Thoracic aorta (tissue), 2 donors: ENCODE measurements at regions not wholly inside any gene's neighbourhood (a gene's known extent, or its start where the extent isn't known, plus 50 kb on each side); places are given as distances from the start of the nearest gene placed in this dataset.

Source experiments
- ATAC-seq: fragments of 150-250 bp; one replicate; pipeline ENCODE4 v1.8.0; 2017; ENCODE audit warnings: low read depth; ENCODE audit not compliant: insufficient number of reproducible peaks, low FRiP score
- DNase-seq: peaks from one replicate; pipeline ENCODE4 v3.0.0-alpha.2; 2020; ENCODE audit warnings: low spot score
- H3K27ac ChIP-seq, 2 donors: fragments of 200-600 bp; sonication (generic); 1 replicate in 1 of 2; 2 replicates in 1 of 2; pipeline ENCODE4 v1.5.1; 2016; ENCODE audit warnings: mild to moderate bottlenecking in 2 of 2, moderate library complexity in 2 of 2
- H3K27me3 ChIP-seq: fragments of 200-600 bp; sonication (generic); replicated peaks from 2 replicates; pipeline ENCODE4 v1.6.0; 2016; ENCODE audit warnings: mild to moderate bottlenecking; ENCODE audit not compliant: insufficient read depth
- H3K36me3 ChIP-seq: fragments of 200-600 bp; sonication (generic); one replicate; pipeline ENCODE4 v1.5.1; 2016
- H3K4me1 ChIP-seq, 2 donors: fragments of 200-600 bp; sonication (generic); 1 replicate in 1 of 2; 2 replicates in 1 of 2; pipeline versions ENCODE4 v1.5.1 to v1.6.0; 2016; ENCODE audit warnings: low read depth in 2 of 2, mild to moderate bottlenecking in 1 of 2; ENCODE audit not compliant: control insufficient read depth in 1 of 2
- H3K4me3 ChIP-seq: fragments of 200-600 bp; sonication (generic); 2 replicates; pipeline ENCODE4 v1.5.1; 2016; ENCODE audit warnings: mild to moderate bottlenecking
- H3K9me3 ChIP-seq: fragments of 200-600 bp; sonication (generic); 2 replicates; pipeline ENCODE4 v1.5.1; 2016
- TF ChIP-seq, protein P1 (sequence below): fragments of 200-600 bp; sonication (generic); IDR thresholded peaks from one replicate; pipeline ENCODE4 v1.5.1; 2019; ENCODE audit warnings: antibody characterized with exemption

GRCh38 chr2:22894761-22895160 lies 490.2 kb upstream of the KLHL29 start:
- Histone ChIP-seq H3K27me3 (no peaks in the 10 kb centered on the region), H3K4me3 (no peak overlapping the region), H3K9me3 (no peaks in the 10 kb centered on the region), H3K27ac (no peak overlapping the region), H3K36me3 (no peaks in the 10 kb centered on the region), H3K4me1 (no peaks in the 10 kb centered on the region)
- TF ChIP-seq, protein P1, sequence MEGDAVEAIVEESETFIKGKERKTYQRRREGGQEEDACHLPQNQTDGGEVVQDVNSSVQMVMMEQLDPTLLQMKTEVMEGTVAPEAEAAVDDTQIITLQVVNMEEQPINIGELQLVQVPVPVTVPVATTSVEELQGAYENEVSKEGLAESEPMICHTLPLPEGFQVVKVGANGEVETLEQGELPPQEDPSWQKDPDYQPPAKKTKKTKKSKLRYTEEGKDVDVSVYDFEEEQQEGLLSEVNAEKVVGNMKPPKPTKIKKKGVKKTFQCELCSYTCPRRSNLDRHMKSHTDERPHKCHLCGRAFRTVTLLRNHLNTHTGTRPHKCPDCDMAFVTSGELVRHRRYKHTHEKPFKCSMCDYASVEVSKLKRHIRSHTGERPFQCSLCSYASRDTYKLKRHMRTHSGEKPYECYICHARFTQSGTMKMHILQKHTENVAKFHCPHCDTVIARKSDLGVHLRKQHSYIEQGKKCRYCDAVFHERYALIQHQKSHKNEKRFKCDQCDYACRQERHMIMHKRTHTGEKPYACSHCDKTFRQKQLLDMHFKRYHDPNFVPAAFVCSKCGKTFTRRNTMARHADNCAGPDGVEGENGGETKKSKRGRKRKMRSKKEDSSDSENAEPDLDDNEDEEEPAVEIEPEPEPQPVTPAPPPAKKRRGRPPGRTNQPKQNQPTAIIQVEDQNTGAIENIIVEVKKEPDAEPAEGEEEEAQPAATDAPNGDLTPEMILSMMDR: no peak
- DNase-seq (no peak), ATAC-seq (no peak)

DNA sequence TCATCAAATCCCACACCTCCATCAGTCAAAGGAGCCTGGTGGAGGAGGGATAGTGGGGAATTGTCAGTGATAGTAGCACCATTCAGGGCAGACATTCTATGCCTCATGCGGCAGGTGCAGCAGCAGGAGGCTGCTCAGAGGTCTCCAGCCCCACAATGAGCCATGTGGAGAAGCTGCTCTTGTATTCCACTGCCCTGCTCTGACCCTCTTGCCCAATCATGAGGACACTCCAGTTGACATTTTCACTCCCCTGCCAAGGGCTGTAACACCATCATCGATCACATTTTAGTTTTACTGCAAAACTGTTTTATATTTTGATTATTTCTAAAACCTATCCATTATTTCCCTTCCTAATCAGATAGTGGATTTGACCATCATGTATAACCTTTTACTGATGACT lies 487.6 kb upstream of the KLHL29 start:
- Histone ChIP-seq H3K4me1 (no peaks in the 10 kb centered on the region), H3K27me3 (no peaks in the 10 kb centered on the region), H3K9me3 (no peaks in the 10 kb centered on the region), H3K27ac (no peak overlapping the region), H3K4me3 (no peak overlapping the region), H3K36me3 (no peaks in the 10 kb centered on the region)
- ATAC-seq: no peak
- TF ChIP-seq, protein P1: no peak
- DNase-seq: no peak

DNA sequence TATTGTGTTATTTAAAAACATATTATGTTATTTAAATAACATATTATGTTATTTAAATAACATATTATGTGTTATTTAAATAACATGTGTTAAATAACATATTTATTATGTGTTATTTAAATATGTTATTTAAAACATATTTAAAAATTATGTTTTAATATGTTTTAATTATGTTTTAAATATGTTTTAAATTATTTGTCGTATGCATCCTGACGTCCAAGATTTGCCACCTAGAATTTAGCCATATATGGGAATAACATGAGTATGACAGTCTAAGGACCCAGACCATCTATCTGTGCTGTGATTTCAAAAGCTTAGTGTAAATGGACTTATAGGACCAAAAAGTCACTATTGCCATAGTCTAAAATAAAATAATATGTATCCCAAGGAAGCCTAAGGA lies 484.3 kb upstream of the KLHL29 start:
- H3K27ac ChIP-seq: no peak overlapping the region
- ATAC-seq (no peak), DNase-seq (no peak)
- H3K4me3 ChIP-seq: no peak overlapping the region
- no peaks in the 10 kb centered on the region for H3K36me3 ChIP-seq
- TF ChIP-seq, protein P1: no peak
- H3K4me1 ChIP-seq: no peaks in the 10 kb centered on the region
- H3K9me3 ChIP-seq: no peaks in the 10 kb centered on the region
- H3K27me3 ChIP-seq: no peaks in the 10 kb centered on the region

DNA sequence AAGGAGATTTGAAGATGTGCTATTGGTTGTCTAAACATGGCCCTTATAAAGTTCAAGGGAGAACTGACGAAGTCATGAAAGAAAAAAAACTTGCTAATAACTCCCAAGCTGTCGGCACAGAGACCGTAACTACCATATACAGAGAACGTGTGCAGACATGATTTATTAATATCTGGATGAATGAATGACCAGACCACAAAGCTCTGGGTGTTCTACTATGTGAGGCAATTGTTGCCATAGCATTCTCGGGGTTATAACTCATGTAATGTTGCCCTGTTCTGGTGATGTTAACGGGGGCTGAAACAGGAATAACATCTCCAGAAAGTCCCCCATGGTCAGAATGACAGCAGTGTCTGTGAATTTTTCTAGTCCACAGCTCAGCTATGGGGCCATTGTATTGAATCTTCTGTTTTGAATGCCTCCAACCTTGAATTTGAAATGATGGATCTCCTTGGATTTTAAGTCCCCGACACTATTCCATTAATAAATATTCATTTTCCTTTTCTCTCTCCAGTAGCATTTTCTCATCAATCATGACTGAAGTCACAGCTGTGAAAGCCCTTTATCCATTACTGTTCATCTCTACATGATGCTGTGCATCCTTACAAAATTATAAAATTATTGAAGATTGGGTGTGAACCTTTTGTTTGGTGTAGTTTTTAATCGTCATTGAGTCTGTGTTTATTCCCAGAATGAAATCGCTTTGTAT lies 483.4 kb upstream of the KLHL29 start:
- ATAC-seq: no peak
- Histone ChIP-seq H3K9me3 (no peaks in the 10 kb centered on the region), H3K36me3 (no peaks in the 10 kb centered on the region), H3K27ac (no peak overlapping the region), H3K4me3 (no peak overlapping the region), H3K4me1 (no peaks in the 10 kb centered on the region), H3K27me3 (no peaks in the 10 kb centered on the region)
- no peak for DNase-seq
- TF ChIP-seq, protein P1: no peak

DNA sequence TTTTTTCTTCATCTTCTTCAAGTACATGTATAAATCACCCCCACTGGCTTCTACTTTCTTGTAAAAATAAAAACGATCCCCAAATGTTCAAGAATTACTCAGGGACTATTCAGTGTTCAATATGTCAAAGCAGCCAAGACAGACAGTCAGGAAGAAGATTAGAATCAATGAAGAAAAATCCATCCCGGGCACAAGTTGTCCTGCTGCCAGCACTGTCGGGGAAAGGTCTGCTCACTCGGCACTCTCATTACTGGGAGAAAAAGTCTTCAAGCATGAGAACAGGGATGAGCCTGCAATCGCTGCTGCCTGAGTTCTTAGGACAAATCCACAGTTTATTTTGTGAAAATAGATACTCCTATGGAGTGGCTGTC lies 482.8 kb upstream of the KLHL29 start:
- no peak for ATAC-seq
- Histone ChIP-seq H3K27ac (no peak overlapping the region), H3K4me3 (no peak overlapping the region), H3K9me3 (no peaks in the 10 kb centered on the region), H3K36me3 (no peaks in the 10 kb centered on the region), H3K27me3 (no peaks in the 10 kb centered on the region), H3K4me1 (no peaks in the 10 kb centered on the region)
- no peak for DNase-seq
- TF ChIP-seq, protein P1: no peak
